Aorta (tissue), 5 donors: ENCODE measurements at regions not wholly inside any gene's neighbourhood (a gene's known extent, or its start where the extent isn't known, plus 50 kb on each side); places are given as distances from the start of the nearest gene placed in this dataset.
A peak's percentile ranks its signal among the peaks of the same experiment; 100 is the strongest.

Experiments
- ATAC-seq: fragments of 200-7000 bp; cut with Tn5 transposase; one replicate; pipeline ENCODE4 v1.9.1; 2022; ENCODE audit warnings: moderate library complexity; ENCODE audit not compliant: low FRiP score
- DNase-seq, 2 donors: peaks; one replicate each; pipeline ENCODE4 v3.0.0-alpha.2; 2020
- H3K27ac ChIP-seq, 2 donors: one replicate each; pipeline ENCODE4 v1.5.1; 2013; ENCODE audit warnings: low read length in 2 of 2, mild to moderate bottlenecking in 2 of 2, moderate library complexity in 2 of 2, control low read depth in 1 of 2, inconsistent platforms in 1 of 2, low read depth in 1 of 2
- H3K27me3 ChIP-seq, 2 donors: one replicate each; pipeline ENCODE4 v1.6.1; 2013; ENCODE audit warnings: control low read depth in 1 of 2, low read length in 1 of 2, mild to moderate bottlenecking in 1 of 2, moderate library complexity in 1 of 2; ENCODE audit not compliant: insufficient read depth in 2 of 2, control insufficient read depth in 1 of 2
- H3K36me3 ChIP-seq, 2 donors: one replicate each; pipeline ENCODE4 v1.6.1; 2013; ENCODE audit warnings: control low read depth in 1 of 2, low read length in 1 of 2, mild to moderate bottlenecking in 1 of 2; ENCODE audit not compliant: insufficient read depth in 2 of 2, control insufficient read depth in 1 of 2
- H3K4me1 ChIP-seq, 2 donors: one replicate each; pipeline ENCODE4 v1.6.1; 2013; ENCODE audit warnings: low read length in 2 of 2, control low read depth in 1 of 2, mild to moderate bottlenecking in 1 of 2, moderate library complexity in 1 of 2; ENCODE audit not compliant: insufficient read depth in 2 of 2, control insufficient read depth in 1 of 2
- H3K4me3 ChIP-seq, 2 donors: one replicate each; pipeline ENCODE4 v1.5.1; 2013; ENCODE audit warnings: low read length in 2 of 2, control low read depth in 1 of 2, mild to moderate bottlenecking in 1 of 2
- H3K9me3 ChIP-seq: one replicate; pipeline ENCODE4 v1.6.1; 2013; ENCODE audit warnings: mild to moderate bottlenecking, low read length; ENCODE audit not compliant: control insufficient read depth
- WGBS, 2 donors: extraction: QIAGEN DNeasy Blood & Tissue Kit; methylation state at CpG; one replicate each; pipeline ENCODE4 v1.1.7; 2013; 5-methylcytosine and 5-hydroxymethylcytosine counted together
- intact Hi-C, 2 donors: fragments of 100-400 bp; cut with DNase I; formaldehyde crosslinking; loops; one replicate each; pipeline versions ENCODE4 v1.14.2 to v1.15.0; 2022
- donor health status: healthy with polysubstance abuse.
- donor health status: Bipolar disorder and iron deficiency.
- donor health status: DM: no; HTN: no; CAD: no.
- donor health status: DM: no; HTN: no; CAD: no.
- donor health status: DM: yes; HTN: yes; CAD: no.

DNA sequence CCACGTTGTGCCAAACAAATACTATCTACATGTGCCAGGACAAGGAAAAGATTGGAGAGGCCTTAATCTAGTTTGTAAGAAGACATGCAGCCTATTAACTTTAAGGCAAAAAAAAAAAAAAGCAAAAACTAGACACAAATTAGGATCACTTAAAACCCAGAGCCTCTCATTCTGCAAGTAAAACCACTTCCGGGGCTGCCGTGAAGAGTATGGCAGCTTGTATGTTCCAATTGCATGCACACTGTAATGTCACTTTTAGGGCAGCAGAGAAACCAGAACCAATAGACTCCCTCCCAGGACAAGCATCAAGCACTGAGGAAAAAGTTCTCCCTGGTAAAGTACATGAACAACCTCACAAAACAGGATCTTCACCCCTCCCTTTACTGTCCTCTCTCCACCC, 70.6 kb downstream of the RSL24D1 start:
- Histone ChIP-seq H3K36me3 (no peaks in the 10 kb centered on the region), H3K27ac (no peak overlapping the region), H3K9me3 (no peaks in the 10 kb centered on the region), H3K27me3 (no peaks in the 10 kb centered on the region), H3K4me3 (no peak overlapping the region), H3K4me1 (no peaks in the 10 kb centered on the region)
- ATAC-seq (no peak), DNase-seq (no peak)
- 90 to 94% methylated on average over 3 of the region's 3 CpGs for WGBS, 2 donors
- intact Hi-C loops, result no loop called here

DNA sequence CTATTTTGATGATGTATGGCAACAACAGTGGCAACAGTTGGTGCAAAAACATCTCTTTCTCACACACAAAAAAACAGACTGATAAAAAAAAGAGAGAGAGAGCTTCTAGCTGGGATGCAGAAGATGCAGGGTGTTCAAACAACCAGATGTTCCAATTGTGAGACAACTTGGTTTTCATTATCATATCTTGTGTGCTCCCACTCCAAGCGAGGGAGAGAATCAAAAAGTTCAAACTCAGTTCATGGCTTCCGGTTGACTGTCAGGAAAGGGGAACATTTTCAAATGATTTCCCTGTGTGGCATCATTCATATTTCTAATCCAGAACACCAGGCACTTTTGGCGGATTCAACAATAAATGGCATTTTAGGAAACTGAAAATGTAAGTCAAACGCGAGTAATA, 72.1 kb downstream of the RSL24D1 start:
- H3K27me3 ChIP-seq, result no peaks in the 10 kb centered on the region
- DNase-seq (no peak), ATAC-seq (no peak)
- WGBS, 2 donors, result 94% methylated on average over 5 of the region's 5 CpGs
- intact Hi-C loops, result no loop called here
- no peaks in the 10 kb centered on the region for H3K9me3 ChIP-seq
- H3K4me3 ChIP-seq, result no peak overlapping the region
- H3K36me3 ChIP-seq, result no peaks in the 10 kb centered on the region
- no peak overlapping the region for H3K27ac ChIP-seq
- no peaks in the 10 kb centered on the region for H3K4me1 ChIP-seq

DNA sequence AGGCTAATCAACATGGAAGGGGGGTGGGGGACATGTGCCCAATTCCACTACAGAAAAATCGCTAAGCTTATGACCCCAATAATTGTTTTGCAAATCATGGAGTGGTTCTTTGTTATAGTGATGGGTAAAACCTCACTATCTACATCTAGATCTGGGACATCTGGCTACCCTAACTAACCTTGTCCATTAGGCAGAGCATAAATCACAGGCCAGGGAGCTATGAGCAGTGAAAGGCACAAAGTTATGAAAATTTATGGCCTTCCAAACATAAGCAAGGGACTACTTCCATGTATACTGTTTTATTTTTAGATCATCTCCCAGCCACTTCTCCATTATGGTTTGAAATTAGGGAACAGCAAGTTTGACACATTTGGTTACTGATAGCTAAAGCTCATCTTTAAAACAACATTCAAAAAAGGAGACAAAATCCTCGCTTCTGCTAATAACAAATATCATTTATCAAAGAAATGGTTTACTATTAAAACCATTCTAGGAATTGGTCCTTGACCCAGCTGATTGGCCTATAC, 78.3 kb downstream of the RSL24D1 start:
- DNase-seq (no peak), ATAC-seq (no peak)
- Histone ChIP-seq H3K36me3 (no peaks in the 10 kb centered on the region), H3K27me3 (no peaks in the 10 kb centered on the region), H3K27ac (no peak overlapping the region), H3K4me1 (no peaks in the 10 kb centered on the region), H3K4me3 (no peak overlapping the region), H3K9me3 (no peaks in the 10 kb centered on the region)
- 89% methylated on average over 2 of the region's 2 CpGs for WGBS, 2 donors
- intact Hi-C loops, result loop anchor here in 1 of 2 donors (10.0 kb wide), 1 partner anchor 1034 kb away; no protein-coding TSS in a partner anchor

DNA sequence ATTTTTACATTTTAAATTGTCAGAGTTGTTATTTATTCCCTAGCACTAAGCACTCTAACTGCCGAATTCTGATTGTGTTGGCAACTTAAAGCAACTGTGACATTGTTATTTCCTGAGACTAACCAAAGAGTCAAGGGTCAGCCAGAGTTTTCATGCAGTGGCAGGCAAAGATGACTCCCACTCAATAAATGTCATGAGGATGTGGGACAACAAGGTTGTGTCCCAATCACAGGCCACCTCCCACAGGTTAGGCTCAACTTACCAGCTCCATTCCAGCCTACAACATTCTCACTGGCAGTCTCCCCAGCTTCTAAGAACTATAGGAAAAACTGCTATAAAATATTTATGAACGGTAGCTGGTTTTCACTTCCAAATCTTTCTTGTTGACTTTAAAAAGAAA, 80.1 kb downstream of the RSL24D1 start:
- intact Hi-C loops, result loop anchor here in 1 of 2 donors (10.0 kb wide), 1 partner anchor 1032 kb away; no protein-coding TSS in a partner anchor
- Histone ChIP-seq H3K9me3 (no peaks in the 10 kb centered on the region), H3K36me3 (no peaks in the 10 kb centered on the region), H3K4me1 (no peaks in the 10 kb centered on the region), H3K27me3 (no peaks in the 10 kb centered on the region), H3K4me3 (no peak overlapping the region), H3K27ac (no peak overlapping the region)
- ATAC-seq, result no peak
- WGBS, 2 donors, result 31 to 34% methylated on average over 2 of the region's 2 CpGs
- no peak for DNase-seq

DNA sequence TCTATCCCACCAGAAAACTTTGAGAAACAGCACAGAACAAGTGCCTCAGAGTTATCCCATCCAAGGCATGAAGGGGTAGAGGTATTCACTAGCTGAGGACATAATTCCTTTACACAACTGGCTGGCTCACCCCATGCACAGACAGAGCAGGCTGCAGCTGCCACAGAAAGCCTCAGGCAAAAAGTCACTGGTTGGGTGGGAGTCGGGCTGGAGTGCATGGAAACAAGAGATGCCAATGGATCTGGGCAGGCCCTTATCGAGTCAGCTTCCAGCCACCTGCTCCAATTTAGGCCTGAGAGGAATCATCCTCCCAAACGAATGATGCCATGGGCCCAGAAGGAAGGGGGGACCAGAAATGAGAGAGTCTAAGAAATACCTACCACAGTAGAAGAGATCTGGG, 83.0 kb downstream of the RSL24D1 start:
- no peaks in the 10 kb centered on the region for H3K27me3 ChIP-seq
- H3K9me3 ChIP-seq, result no peaks in the 10 kb centered on the region
- ATAC-seq (no peak), DNase-seq (no peak)
- H3K27ac ChIP-seq, result no peak overlapping the region
- H3K4me3 ChIP-seq, result no peak overlapping the region
- no peaks in the 10 kb centered on the region for H3K4me1 ChIP-seq
- intact Hi-C loops, result loop anchor here in 1 of 2 donors (10.0 kb wide), 1 partner anchor 1029 kb away; no protein-coding TSS in a partner anchor
- WGBS, 2 donors, result 86 to 95% methylated on average over 3 of the region's 3 CpGs
- H3K36me3 ChIP-seq, result no peaks in the 10 kb centered on the region

DNA sequence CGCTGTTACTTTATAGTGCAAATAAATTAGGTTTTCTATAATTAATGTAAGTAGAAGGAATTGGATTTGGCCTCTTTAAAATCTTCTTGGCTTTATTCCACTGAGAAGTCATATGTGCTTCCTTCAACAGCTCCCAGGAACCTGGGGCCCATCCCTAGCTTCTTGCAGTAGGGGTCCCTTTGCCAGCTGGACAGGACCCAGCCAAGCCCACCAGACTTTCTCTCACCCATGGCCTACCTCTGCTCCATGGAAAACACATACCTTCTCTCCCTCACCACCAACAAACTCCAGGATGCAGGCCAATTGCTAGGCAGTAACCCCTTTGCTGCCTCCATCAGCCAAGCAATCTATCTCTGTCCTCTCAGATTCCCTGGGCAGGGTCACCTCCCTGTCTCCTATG, 84.0 kb downstream of the RSL24D1 start:
- Histone ChIP-seq H3K9me3 (no peaks in the 10 kb centered on the region), H3K4me3 (no peak overlapping the region), H3K27ac (no peak overlapping the region), H3K36me3 (no peaks in the 10 kb centered on the region), H3K4me1 (no peaks in the 10 kb centered on the region), H3K27me3 (no peaks in the 10 kb centered on the region)
- intact Hi-C loops, result loop anchor here in 1 of 2 donors (10.0 kb wide), 1 partner anchor 1028 kb away; no protein-coding TSS in a partner anchor
- DNase-seq, result no peak
- ATAC-seq, result no peak
- WGBS, 2 donors, result 46 to 61% methylated on average over 1 of the region's 1 CpG

DNA sequence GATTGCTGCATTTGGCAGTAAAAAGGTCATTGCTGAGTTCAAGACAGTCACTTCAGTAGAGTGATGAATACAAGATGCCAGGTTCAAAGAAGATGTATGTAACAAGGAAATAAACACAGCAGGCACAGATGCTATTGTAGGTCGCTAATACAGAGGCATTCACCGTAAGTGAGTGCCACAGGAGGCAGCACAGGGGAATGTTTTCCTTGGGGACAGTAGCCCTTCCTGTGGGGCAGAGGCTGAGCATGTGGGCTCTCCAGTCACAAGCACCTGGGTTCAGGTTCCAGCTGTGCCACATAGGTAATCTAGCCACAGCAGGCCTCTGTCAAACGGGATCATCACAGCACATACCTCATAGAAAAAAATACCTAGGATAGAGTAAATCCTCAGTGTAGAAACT, 86.3 kb downstream of the RSL24D1 start:
- 48 to 50% methylated on average over 3 of the region's 3 CpGs for WGBS, 2 donors
- Histone ChIP-seq H3K27me3 (no peaks in the 10 kb centered on the region), H3K4me1 (no peaks in the 10 kb centered on the region), H3K36me3 (no peaks in the 10 kb centered on the region), H3K4me3 (no peak overlapping the region), H3K9me3 (peaks cover 2% of the 10 kb centered on the region), H3K27ac (no peak overlapping the region)
- DNase-seq (no peak), ATAC-seq (no peak)
- intact Hi-C loops, result loop anchor here in 1 of 2 donors (10.0 kb wide), 1 partner anchor 1026 kb away; no protein-coding TSS in a partner anchor

DNA sequence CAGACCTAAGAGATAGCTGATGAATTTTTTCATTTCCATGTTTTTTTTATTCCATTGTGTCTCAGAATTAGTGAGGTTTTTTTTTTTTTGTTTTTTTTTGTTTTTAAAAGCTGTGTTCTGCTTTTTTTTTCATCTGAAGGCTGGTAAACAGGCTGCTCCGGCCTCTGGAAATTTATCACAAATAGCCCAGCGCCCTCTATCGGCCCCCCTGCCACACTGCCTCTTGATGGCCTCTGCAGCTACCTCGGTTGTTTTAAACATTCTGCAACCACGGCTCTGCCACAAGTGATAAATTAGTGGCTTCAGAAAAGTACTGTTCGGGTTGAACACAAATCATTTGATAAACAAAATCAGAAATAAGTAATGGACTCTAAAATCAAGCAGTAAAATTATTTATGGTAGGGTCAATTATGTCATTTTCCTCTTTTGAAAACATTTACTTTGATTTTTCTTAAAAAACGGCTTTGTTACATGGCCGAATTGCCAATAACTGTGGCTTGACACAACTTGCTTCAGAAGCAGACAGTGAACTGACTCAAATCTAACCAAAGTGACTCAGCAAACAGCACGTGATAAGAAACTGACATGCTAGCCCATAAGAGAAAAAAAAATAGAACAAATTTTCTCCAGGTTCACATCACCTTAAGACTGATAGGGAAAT, 87.8 kb downstream of the RSL24D1 start:
- H3K27me3 ChIP-seq, result no peaks in the 10 kb centered on the region
- intact Hi-C loops, result no loop called here
- no peaks in the 10 kb centered on the region for H3K36me3 ChIP-seq
- ATAC-seq (peak; percentile 76), DNase-seq (peak; percentile 83 to 86)
- H3K4me3 ChIP-seq, result no peak overlapping the region
- no peak overlapping the region for H3K27ac ChIP-seq
- 12 to 22% methylated on average over 9 of the region's 9 CpGs for WGBS, 2 donors
- no peaks in the 10 kb centered on the region for H3K4me1 ChIP-seq
- H3K9me3 ChIP-seq, result peaks cover 2% of the 10 kb centered on the region

DNA sequence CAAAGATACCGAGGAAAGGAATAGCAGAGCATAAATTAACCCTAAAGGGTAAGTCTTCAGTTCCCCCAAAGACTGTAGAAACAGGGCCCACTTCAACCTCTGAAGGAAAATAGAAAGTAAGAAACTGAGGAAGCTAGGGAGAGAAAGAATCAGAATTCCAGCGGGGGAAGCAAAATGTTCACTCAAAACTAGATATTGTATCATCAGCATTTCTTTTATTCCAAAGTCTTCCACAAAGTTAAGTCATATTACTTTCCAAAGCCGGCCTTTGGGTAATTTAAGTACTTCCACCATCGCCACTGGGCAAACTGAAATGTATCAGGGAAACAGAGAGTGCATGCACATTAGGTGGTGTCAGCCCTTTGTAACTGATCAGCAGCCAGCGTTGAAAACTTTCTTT, 88.3 kb downstream of the RSL24D1 start:
- no peaks in the 10 kb centered on the region for H3K27me3 ChIP-seq
- H3K4me3 ChIP-seq, result no peak overlapping the region
- H3K27ac ChIP-seq, result no peak overlapping the region
- no peak for DNase-seq
- ATAC-seq, result no peak
- intact Hi-C loops, result no loop called here
- H3K4me1 ChIP-seq, result no peaks in the 10 kb centered on the region
- 84% methylated on average over 5 of the region's 5 CpGs for WGBS, 2 donors
- no peaks in the 10 kb centered on the region for H3K36me3 ChIP-seq
- peaks cover 2% of the 10 kb centered on the region for H3K9me3 ChIP-seq
